Prostate gland (tissue), 2 donors: ENCODE measurements at regions not wholly inside any gene's neighbourhood (a gene's known extent, or its start where the extent isn't known, plus 50 kb on each side); places are given as distances from the start of the nearest gene placed in this dataset.

Source experiments
- DNase-seq: peaks from one replicate; pipeline ENCODE4 v3.0.0-alpha.2; 2019; ENCODE audit warnings: low spot score
- H3K27ac ChIP-seq, 2 donors: fragments of 200-600 bp; sonication (generic); 2 replicates each; pipeline ENCODE4 v1.5.1; 2017 to 2019
- H3K27me3 ChIP-seq: fragments of 200-600 bp; sonication (generic); replicated peaks from 2 replicates; pipeline ENCODE4 v1.5.1; 2019; ENCODE audit not compliant: insufficient read depth
- H3K36me3 ChIP-seq, 2 donors: fragments of 200-600 bp; sonication (generic); 1 replicate in 1 of 2; 2 replicates in 1 of 2; pipeline versions ENCODE4 v1.5.1 to v1.8.1; 2017 to 2019
- H3K4me1 ChIP-seq: fragments of 200-600 bp; sonication (generic); replicated peaks from 2 replicates; pipeline ENCODE4 v1.5.1; 2019
- H3K4me3 ChIP-seq, 2 donors: fragments of 200-600 bp; sonication (generic); 2 replicates each; pipeline ENCODE4 v1.5.1; 2017 to 2019
- H3K9me3 ChIP-seq: fragments of 200-600 bp; sonication (generic); 2 replicates; pipeline ENCODE4 v1.5.1; 2017
- CTCF ChIP-seq, 4 experiments: fragments of 200-600 bp in 2 of 4; fragments of 450-650 bp in 2 of 4; sonication (generic) in 2 of 4; IDR thresholded peaks; 1 replicate in 3 of 4; 2 replicates in 1 of 4; pipeline ENCODE4 v1.5.1; 2016 to 2019; ENCODE audit warnings: antibody characterized with exemption in 4 of 4, mild to moderate bottlenecking in 2 of 4, moderate library complexity in 2 of 4
- POLR2A ChIP-seq: fragments of 450-650 bp; IDR thresholded peaks from one replicate; pipeline ENCODE4 v1.6.1; 2016; ENCODE audit warnings: antibody characterized with exemption, mild to moderate bottlenecking
- POLR2AphosphoS5 ChIP-seq: sonication (generic); formaldehyde crosslinking; IDR thresholded peaks from one replicate; pipeline ENCODE4 v1.6.1; 2017; ENCODE audit warnings: antibody characterized with exemption
- WGBS: methylation state at CpG from one replicate; pipeline ENCODE4 v1.1.5; 2018; 5-methylcytosine and 5-hydroxymethylcytosine counted together
- intact Hi-C: fragments of 100-400 bp; cut with DNase I; formaldehyde crosslinking; loops from one replicate; pipeline ENCODE4 v1.14.2; 2022

GRCh38 chr14:87542288-87542687, 450.7 kb downstream of the GALC start:
- TF ChIP-seq POLR2A (no peak), POLR2AphosphoS5 (no peak), CTCF (IDR thresholded peaks at IDR 0.05) (no peak)
- Histone ChIP-seq H3K36me3 (no peaks in the 10 kb centered on the region), H3K27ac (no peak overlapping the region), H3K4me1 (no peaks in the 10 kb centered on the region), H3K9me3 (no peaks in the 10 kb centered on the region), H3K27me3 (no peaks in the 10 kb centered on the region), H3K4me3 (no peak overlapping the region)
- intact Hi-C loops: no loop called here
- no peak for DNase-seq
- 65% methylated on average over 5 of the region's 5 CpGs for WGBS

- Histone ChIP-seq H3K27me3 (no peaks in the 10 kb centered on the region), H3K4me3 (no peak overlapping the region), H3K27ac (no peak overlapping the region), H3K9me3 (no peaks in the 10 kb centered on the region), H3K36me3 (no peaks in the 10 kb centered on the region), H3K4me1 (no peaks in the 10 kb centered on the region)
- DNase-seq: no peak
- no peak for TF ChIP-seq POLR2AphosphoS5
- no peak for TF ChIP-seq POLR2A
- no peak for TF ChIP-seq CTCF (IDR thresholded peaks at IDR 0.05)
- intact Hi-C loops: no loop called here
- 38% methylated on average over 2 of the region's 2 CpGs for WGBS
Measured at GRCh38 chr14:87540339-87540738, 452.6 kb downstream of the GALC start.

- intact Hi-C loops: no loop called here
Measured at GRCh38 chr14:87529081-87529480, 463.9 kb downstream of the GALC start.

GRCh38 chr14:87526731-87527130, 466.3 kb downstream of the GALC start:
- H3K4me3 ChIP-seq: no peak overlapping the region
- no peak overlapping the region for H3K27ac ChIP-seq
- intact Hi-C loops: no loop called here
- H3K27me3 ChIP-seq: no peaks in the 10 kb centered on the region
- no peak for TF ChIP-seq POLR2A
- no peak for TF ChIP-seq POLR2AphosphoS5
- TF ChIP-seq CTCF (IDR thresholded peaks at IDR 0.05): no peak
- H3K36me3 ChIP-seq: no peaks in the 10 kb centered on the region
- H3K4me1 ChIP-seq: no peaks in the 10 kb centered on the region
- WGBS: 47% methylated on average over 4 of the region's 4 CpGs
- no peak for DNase-seq
- H3K9me3 ChIP-seq: no peaks in the 10 kb centered on the region

More at GRCh38 chr14:87529081-87529480, 463.9 kb downstream of the GALC start:
- no peaks in the 10 kb centered on the region for H3K27me3 ChIP-seq
- no peak for DNase-seq
- H3K36me3 ChIP-seq: no peaks in the 10 kb centered on the region
- no peak overlapping the region for H3K27ac ChIP-seq
- WGBS: 45% methylated on average over 4 of the region's 4 CpGs
- no peaks in the 10 kb centered on the region for H3K4me1 ChIP-seq
- H3K4me3 ChIP-seq: no peak overlapping the region
- H3K9me3 ChIP-seq: no peaks in the 10 kb centered on the region
- no peak for TF ChIP-seq POLR2A
- no peak for TF ChIP-seq CTCF (IDR thresholded peaks at IDR 0.05)
- no peak for TF ChIP-seq POLR2AphosphoS5

- no peak for TF ChIP-seq CTCF (IDR thresholded peaks at IDR 0.05)
- no peak for TF ChIP-seq POLR2AphosphoS5
- no peak for TF ChIP-seq POLR2A
- Histone ChIP-seq H3K9me3 (no peaks in the 10 kb centered on the region), H3K4me1 (no peaks in the 10 kb centered on the region), H3K36me3 (no peaks in the 10 kb centered on the region), H3K27me3 (no peaks in the 10 kb centered on the region), H3K4me3 (no peak overlapping the region), H3K27ac (no peak overlapping the region)
- DNase-seq: no peak
- intact Hi-C loops: no loop called here
- 94% methylated on average over 4 of the region's 4 CpGs for WGBS
Measured at GRCh38 chr14:87524011-87524410, 469.0 kb downstream of the GALC start.
